GM18870 (cell line): ENCODE measurements at regions not wholly inside any gene's neighbourhood (a gene's known extent, or its start where the extent isn't known, plus 50 kb on each side); places are given as distances from the start of the nearest gene placed in this dataset.
"Not testable (repeated sequence)": the region's sequence is repeated elsewhere in the genome, so short reads cannot be mapped to it uniquely, and the experiment has no call there.

ENCODE experiments used
- ATAC-seq: cut with Tn5 transposase; IDR thresholded peaks from one replicate; pipeline ENCODE4 v1.9.1; 2021; ENCODE audit warnings: moderate library complexity; ENCODE audit not compliant: unreplicated experiment

GRCh38 chr4:54403700-54404453 is 174.8 kb downstream of the PDGFRA start:
- ATAC-seq: no peak

- not testable (repeated sequence) for ATAC-seq
Observed at GRCh38 chr4:54409270-54409817, 180.3 kb downstream of the PDGFRA start.

GRCh38 chr4:54414545-54414944 is 185.5 kb downstream of the PDGFRA start:
- no peak for ATAC-seq

- no peak for ATAC-seq
Observed at GRCh38 chr4:54417476-54417875, 188.4 kb downstream of the PDGFRA start.

- ATAC-seq: no peak
Observed at GRCh38 chr4:54418468-54418867, 189.4 kb downstream of the PDGFRA start.

- no peak for ATAC-seq
Observed at GRCh38 chr4:54423066-54423465, 194.0 kb downstream of the PDGFRA start.

- no peak for ATAC-seq
Observed at GRCh38 chr4:54427826-54428225, 198.7 kb downstream of the PDGFRA start.

GRCh38 chr4:54428940-54429339 is 199.8 kb downstream of the PDGFRA start:
- ATAC-seq: no peak

- ATAC-seq: no peak
Observed at GRCh38 chr4:54433686-54434085, 204.6 kb downstream of the PDGFRA start.

GRCh38 chr4:54439831-54440243 is 210.7 kb downstream of the PDGFRA start:
- ATAC-seq: no peak

GRCh38 chr4:54440394-54441136 is 211.5 kb downstream of the PDGFRA start:
- ATAC-seq: no peak

GRCh38 chr4:54445866-54446265 is 211.9 kb upstream of the KIT start:
- no peak for ATAC-seq

GRCh38 chr4:54446581-54446980 is 211.2 kb upstream of the KIT start:
- ATAC-seq: no peak

GRCh38 chr4:54447304-54447703 is 210.5 kb upstream of the KIT start:
- ATAC-seq: no peak

- no peak for ATAC-seq
Observed at GRCh38 chr4:54449999-54450398, 207.8 kb upstream of the KIT start.

GRCh38 chr4:54466960-54467359 is 190.8 kb upstream of the KIT start:
- not testable (repeated sequence) for ATAC-seq

- ATAC-seq: no peak
Observed at GRCh38 chr4:54473077-54473545, 184.6 kb upstream of the KIT start.

- no peak for ATAC-seq
Observed at GRCh38 chr4:54473798-54474197, 184.0 kb upstream of the KIT start.

GRCh38 chr4:54475546-54475945 is 182.2 kb upstream of the KIT start:
- no peak for ATAC-seq

GRCh38 chr4:54482529-54483200 is 175.1 kb upstream of the KIT start:
- ATAC-seq: no peak

GRCh38 chr4:54484383-54484782 is 173.4 kb upstream of the KIT start:
- ATAC-seq: no peak
